CD14-positive monocyte (primary cell): ENCODE measurements at regions not wholly inside any gene's neighbourhood (a gene's known extent, or its start where the extent isn't known, plus 50 kb on each side); places are given as distances from the start of the nearest gene placed in this dataset.
"Not testable (repeated sequence)": the region's sequence is repeated elsewhere in the genome, so short reads cannot be mapped to it uniquely, and the experiment has no call there.

Source experiments
- DNase-seq, 3 donors: peaks; one replicate each; pipeline ENCODE4 v3.0.0-alpha.2; 2011 to 2022
- H2AFZ ChIP-seq: 2 replicates; pipeline ENCODE4 v1.6.0; 2012; ENCODE audit warnings: mild to moderate bottlenecking, low read depth, low read length, inconsistent platforms; ENCODE audit not compliant: insufficient read depth, poor library complexity, severe bottlenecking
- H3K27ac ChIP-seq, 2 donors: 1 replicate in 1 of 2; 2 replicates in 1 of 2; pipeline ENCODE4 v1.5.1; 2012 to 2013; ENCODE audit warnings: low read length in 2 of 2, control low read depth in 1 of 2, inconsistent platforms in 1 of 2, low read depth in 1 of 2, mild to moderate bottlenecking in 1 of 2
- H3K27me3 ChIP-seq, 2 donors: one replicate each; pipeline versions ENCODE4 v1.6.0 to v1.6.1; 2011 to 2013; ENCODE audit warnings: low read length in 2 of 2; ENCODE audit not compliant: control insufficient read depth in 2 of 2, insufficient read depth in 2 of 2
- H3K36me3 ChIP-seq, 2 donors: replicated peaks in 1 of 2; 1 replicate in 1 of 2; 2 replicates in 1 of 2; pipeline versions ENCODE4 v1.5.1 to v1.6.1; 2012 to 2013; ENCODE audit warnings: low read length in 2 of 2, control low read depth in 1 of 2, inconsistent platforms in 1 of 2, mild to moderate bottlenecking in 1 of 2; ENCODE audit not compliant: insufficient read depth in 2 of 2, control insufficient read depth in 1 of 2
- H3K4me1 ChIP-seq, 2 donors: 1 replicate in 1 of 2; 2 replicates in 1 of 2; pipeline versions ENCODE4 v1.5.1 to v1.6.1; 2012 to 2013; ENCODE audit warnings: low read length in 2 of 2, control low read depth in 1 of 2, inconsistent platforms in 1 of 2, mild to moderate bottlenecking in 1 of 2, moderate library complexity in 1 of 2; ENCODE audit not compliant: insufficient read depth in 2 of 2, control insufficient read depth in 1 of 2
- H3K4me2 ChIP-seq: replicated peaks from 2 replicates; pipeline ENCODE3; 2012; ENCODE audit warnings: low read length, moderate library complexity, mild to moderate bottlenecking; ENCODE audit not compliant: poor library complexity, severe bottlenecking; ENCODE audit errors: extremely low read depth
- H3K4me3 ChIP-seq, 3 experiments: fragments of 200-600 bp in 1 of 3; sonication (generic) in 1 of 3; replicated peaks in 1 of 3; 1 replicate in 2 of 3; 2 replicates in 1 of 3; pipeline ENCODE4 v1.5.1; 2011 to 2013; ENCODE audit warnings: low read length in 3 of 3, mild to moderate bottlenecking in 3 of 3, control low read depth in 2 of 3, low read depth in 2 of 3, inconsistent platforms in 1 of 3, moderate library complexity in 1 of 3
- H3K79me2 ChIP-seq: 2 replicates; pipeline ENCODE4 v1.6.0; 2012; ENCODE audit warnings: mild to moderate bottlenecking, control low read depth, inconsistent platforms, low read length, moderate library complexity; ENCODE audit not compliant: insufficient read depth
- H3K9ac ChIP-seq: 2 replicates; pipeline ENCODE4 v1.6.0; 2017; ENCODE audit warnings: low read length, mild to moderate bottlenecking; ENCODE audit not compliant: insufficient read depth, poor library complexity, severe bottlenecking
- H3K9me3 ChIP-seq, 2 donors: replicated peaks in 1 of 2; 1 replicate in 1 of 2; 2 replicates in 1 of 2; pipeline versions ENCODE4 v1.5.1 to v1.6.1; 2012 to 2013; ENCODE audit warnings: low read length in 2 of 2, control low read depth in 1 of 2; ENCODE audit not compliant: control insufficient read depth in 1 of 2, insufficient read depth in 1 of 2
- H4K20me1 ChIP-seq: 2 replicates; pipeline ENCODE4 v1.6.0; 2012; ENCODE audit warnings: mild to moderate bottlenecking, low read length, control low read depth, moderate library complexity; ENCODE audit not compliant: insufficient read depth
- H3K27ac Mint-ChIP-seq, 7 donors: one replicate each; pipeline ENCODE4 v1.8.0; 2020; ENCODE audit warnings: mild to moderate bottlenecking in 7 of 7, mixed read lengths in 7 of 7, moderate library complexity in 6 of 7, inconsistent platforms in 2 of 7
- H3K27me3 Mint-ChIP-seq, 3 donors: one replicate each; pipeline ENCODE4 v1.8.0; 2021 to 2022; ENCODE audit warnings: low read depth in 3 of 3, mild to moderate bottlenecking in 3 of 3, mixed read lengths in 3 of 3, moderate library complexity in 3 of 3, inconsistent platforms in 1 of 3
- H3K36me3 Mint-ChIP-seq, 2 donors: one replicate each; pipeline ENCODE4 v1.8.0; 2020; ENCODE audit warnings: mixed read lengths in 2 of 2, inconsistent platforms in 1 of 2, mild to moderate bottlenecking in 1 of 2
- H3K4me1 Mint-ChIP-seq: one replicate; pipeline ENCODE4 v1.8.0; 2020; ENCODE audit warnings: mild to moderate bottlenecking, mixed read lengths
- H3K4me3 Mint-ChIP-seq, 2 donors: one replicate each; pipeline ENCODE4 v1.8.0; 2020; ENCODE audit warnings: mild to moderate bottlenecking in 2 of 2, mixed read lengths in 2 of 2, moderate library complexity in 1 of 2
- H3K9me3 Mint-ChIP-seq, 7 donors: one replicate each; pipeline ENCODE4 v1.8.0; 2020 to 2022; ENCODE audit warnings: mixed read lengths in 7 of 7, mild to moderate bottlenecking in 6 of 7, moderate library complexity in 6 of 7, inconsistent platforms in 2 of 7
- CTCF ChIP-seq: fragments of 200-600 bp; IDR thresholded peaks from one replicate; pipeline ENCODE4 v1.8.0; 2022; ENCODE audit warnings: antibody characterized with exemption, mild to moderate bottlenecking
- WGBS: methylation state at CpG from one replicate; pipeline ENCODE4 v1.1.5; 2013; ENCODE audit warnings: missing lambda C conversion rate; ENCODE audit not compliant: insufficient coverage; 5-methylcytosine and 5-hydroxymethylcytosine counted together
- intact Hi-C, 2 donors: fragments of 100-400 bp; cut with micrococcal nuclease; formaldehyde crosslinking; loops; one replicate each; pipeline versions ENCODE4 v1.15.0 to v1.15.1; 2023

DNA sequence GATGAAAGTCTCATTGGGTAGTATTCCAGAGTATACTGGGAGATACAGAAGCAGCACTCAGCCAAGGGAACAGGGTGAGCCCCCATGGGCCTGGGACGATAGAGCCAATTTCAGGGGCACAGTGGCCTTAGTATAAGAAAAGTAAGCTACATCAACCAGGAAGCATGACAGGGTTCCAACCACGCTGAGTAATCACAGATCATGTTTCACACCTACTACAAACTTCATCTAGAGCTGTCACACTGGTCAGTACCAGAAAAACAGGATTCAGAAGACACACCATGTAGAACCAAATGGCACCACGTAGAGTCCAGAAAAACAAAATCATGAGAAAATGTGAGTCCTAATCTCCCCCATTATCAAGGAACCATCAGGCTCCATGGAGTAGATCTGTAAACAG is 1292.4 kb upstream of the MIR17HG start:
- H3K27me3 ChIP-seq, result no peaks in the 10 kb centered on the region
- H3K4me1 ChIP-seq, result no peaks in the 10 kb centered on the region
- no peak overlapping the region for H2AFZ ChIP-seq
- no peak for DNase-seq
- no peak overlapping the region for H3K9ac ChIP-seq
- H3K36me3 ChIP-seq, result no peaks in the 10 kb centered on the region
- H3K79me2 ChIP-seq, result no peaks in the 10 kb centered on the region
- Mint-ChIP-seq H3K4me3 (no peak overlapping the region), H3K4me1 (no peaks in the 10 kb centered on the region), H3K9me3 (peaks cover 0 to 2% (median 0%) of the 10 kb centered on the region in 7 donors), H3K27ac (no peak overlapping the region), H3K36me3 (no peaks in the 10 kb centered on the region), H3K27me3 (no peaks in the 10 kb centered on the region)
- no peaks in the 10 kb centered on the region for H3K9me3 ChIP-seq
- intact Hi-C loops, result no loop called here
- 80% methylated on average over 1 of the region's 3 CpGs for WGBS
- no peaks in the 10 kb centered on the region for H4K20me1 ChIP-seq
- no peak overlapping the region for H3K4me3 ChIP-seq
- no peak for TF ChIP-seq CTCF
- no peak overlapping the region for H3K27ac ChIP-seq
- H3K4me2 ChIP-seq, result no peak overlapping the region

GRCh38 chr13:90055760-90056159 is 1291.7 kb upstream of the MIR17HG start:
- intact Hi-C loops, result no loop called here
- no peaks in the 10 kb centered on the region for H3K27me3 Mint-ChIP-seq
- no peak overlapping the region for H3K4me3 Mint-ChIP-seq

DNA sequence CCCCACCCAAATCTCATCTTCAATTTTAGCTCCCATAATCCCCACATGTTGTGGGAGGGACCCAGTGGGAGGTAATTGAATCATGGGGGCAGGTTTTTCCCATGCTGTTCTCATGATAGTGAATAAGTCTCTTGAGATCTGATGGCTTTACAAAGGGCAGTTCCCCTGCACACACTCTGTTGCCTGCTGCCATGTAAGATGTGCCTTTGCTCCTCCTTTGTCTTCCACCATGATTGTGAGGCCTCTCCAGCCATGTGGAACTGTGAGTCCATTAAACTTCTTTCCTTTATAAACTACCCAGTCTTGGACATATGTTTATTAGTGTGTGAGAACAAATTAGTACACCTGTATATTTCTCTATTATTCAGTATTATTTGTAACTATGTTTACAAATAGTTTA is 1283.3 kb upstream of the MIR17HG start:
- intact Hi-C loops, H3K79me2 ChIP-seq, DNase-seq: not testable (repeated sequence)

More at GRCh38 chr13:90055760-90056159, 1291.7 kb upstream of the MIR17HG start:
- Histone ChIP-seq H3K9me3 (no peaks in the 10 kb centered on the region), H3K4me1 (no peaks in the 10 kb centered on the region), H3K79me2 (no peaks in the 10 kb centered on the region), H3K4me3 (no peak overlapping the region), H3K4me2 (no peak overlapping the region), H3K27me3 (no peaks in the 10 kb centered on the region), H2AFZ (no peak overlapping the region), H3K9ac (no peak overlapping the region), H3K36me3 (no peaks in the 10 kb centered on the region), H4K20me1 (no peaks in the 10 kb centered on the region), H3K27ac (no peak overlapping the region)
- Mint-ChIP-seq H3K36me3 (no peaks in the 10 kb centered on the region), H3K9me3 (peaks cover 0 to 2% (median 0%) of the 10 kb centered on the region in 7 donors), H3K4me1 (no peaks in the 10 kb centered on the region), H3K27ac (no peak overlapping the region)
- no peak for TF ChIP-seq CTCF
- DNase-seq, result no peak

More for the DNA sequence above, 1283.3 kb upstream of the MIR17HG start:
- H3K27me3 Mint-ChIP-seq, H4K20me1 ChIP-seq, H2AFZ ChIP-seq, H3K36me3 Mint-ChIP-seq, H3K27ac Mint-ChIP-seq, H3K36me3 ChIP-seq, H3K9me3 ChIP-seq, H3K4me2 ChIP-seq, H3K27me3 ChIP-seq, H3K4me1 ChIP-seq, H3K4me3 Mint-ChIP-seq, H3K4me3 ChIP-seq, H3K27ac ChIP-seq, H3K9ac ChIP-seq, H3K9me3 Mint-ChIP-seq, H3K4me1 Mint-ChIP-seq: not testable (repeated sequence)
